Common myeloid progenitor, CD34-positive (primary cell): ENCODE measurements at regions not wholly inside any gene's neighbourhood (a gene's known extent, or its start where the extent isn't known, plus 50 kb on each side); places are given as distances from the start of the nearest gene placed in this dataset.

Experiments
- CTCF ChIA-PET: fragments of 350-600 bp; sonication (Branson Sonifier 250); formaldehyde crosslinking; loops from one replicate; lab custom pipeline; 2021; ENCODE audit warnings: antibody characterized with exemption; lab: Charles Lee
- POLR2A ChIA-PET: fragments of 350-600 bp; sonication (Branson Sonifier 250); formaldehyde crosslinking; loops from one replicate; lab custom pipeline; 2021; ENCODE audit warnings: antibody characterized with exemption; lab: Charles Lee
- DNase-seq, 3 donors: peaks; one replicate each; pipeline versions ENCODE4 v3.0.0 to v3.0.0-alpha.2; 2013
- H3K27ac ChIP-seq, 2 experiments: 1 replicate in 1 of 2; 2 replicates in 1 of 2; pipeline ENCODE4 v1.7.0; 2013; ENCODE audit warnings: inconsistent platforms in 2 of 2, low read length in 2 of 2, mild to moderate bottlenecking in 2 of 2, low read depth in 1 of 2, moderate library complexity in 1 of 2; ENCODE audit not compliant: severe bottlenecking in 2 of 2, insufficient read depth in 1 of 2, poor library complexity in 1 of 2
- H3K27me3 ChIP-seq, 5 experiments: replicated peaks in 2 of 5; 1 replicate in 3 of 5; 2 replicates in 2 of 5; pipeline versions ENCODE4 v1.6.1 to v1.7.0; 2013; ENCODE audit warnings: low read length in 4 of 5, mild to moderate bottlenecking in 2 of 5, moderate library complexity in 2 of 5, inconsistent platforms in 1 of 5; ENCODE audit not compliant: insufficient read depth in 5 of 5, control insufficient read depth in 4 of 5
- H3K36me3 ChIP-seq, 4 experiments: 1 replicate in 2 of 4; 2 replicates in 2 of 4; pipeline versions ENCODE4 v1.6.1 to v1.7.0; 2013; ENCODE audit warnings: low read length in 3 of 4, control low read depth in 1 of 4, mild to moderate bottlenecking in 1 of 4; ENCODE audit not compliant: control insufficient read depth in 4 of 4, insufficient read depth in 4 of 4
- H3K4me1 ChIP-seq, 4 experiments: 1 replicate in 3 of 4; 2 replicates in 1 of 4; pipeline versions ENCODE4 v1.6.1 to v1.7.1; 2013; ENCODE audit warnings: low read length in 3 of 4, mild to moderate bottlenecking in 3 of 4, control low read depth in 1 of 4, inconsistent platforms in 1 of 4, moderate library complexity in 1 of 4; ENCODE audit not compliant: control insufficient read depth in 4 of 4, insufficient read depth in 4 of 4; ENCODE audit errors: control extremely low read depth in 1 of 4
- H3K4me3 ChIP-seq, 7 experiments: 1 replicate in 4 of 7; 2 replicates in 3 of 7; pipeline versions ENCODE4 v1.5.1 to v1.7.0; 2013; ENCODE audit warnings: mild to moderate bottlenecking in 7 of 7, low read length in 6 of 7, moderate library complexity in 6 of 7, inconsistent platforms in 2 of 7, low read depth in 2 of 7, control low read depth in 1 of 7; ENCODE audit not compliant: insufficient read depth in 4 of 7, control insufficient read depth in 1 of 7; ENCODE audit errors: extremely low read depth in 1 of 7
- H3K9me3 ChIP-seq, 5 experiments: 1 replicate in 4 of 5; 2 replicates in 1 of 5; pipeline versions ENCODE4 v1.6.1 to v1.7.1; 2013; ENCODE audit warnings: low read length in 4 of 5, mild to moderate bottlenecking in 2 of 5, inconsistent platforms in 1 of 5, low read depth in 1 of 5, moderate library complexity in 1 of 5; ENCODE audit not compliant: control insufficient read depth in 4 of 5, insufficient read depth in 2 of 5; ENCODE audit errors: control extremely low read depth in 1 of 5
- WGBS: methylation state at CpG from one replicate; pipeline ENCODE4 v1.1.5; 2013; ENCODE audit not compliant: insufficient coverage; 5-methylcytosine and 5-hydroxymethylcytosine counted together

DNA sequence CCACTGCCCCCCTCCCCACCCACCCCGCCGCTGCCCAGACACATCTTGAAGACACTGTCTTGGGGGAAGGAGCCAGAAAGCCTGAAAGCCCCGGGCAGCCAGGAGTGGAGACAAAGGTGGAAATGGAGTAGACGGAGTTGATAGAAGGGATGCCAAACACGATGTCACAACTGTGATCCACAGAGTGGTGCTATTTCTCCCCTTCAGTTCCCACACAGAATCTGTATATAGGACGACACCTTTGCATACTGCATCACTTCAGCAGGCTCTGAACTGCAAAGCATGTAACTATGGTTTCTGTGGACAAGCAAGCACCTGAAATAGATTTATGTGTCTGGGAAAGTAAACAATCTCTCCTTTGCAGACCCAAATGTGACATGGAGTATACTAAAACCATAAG lies 56.4 kb upstream of the F13A1 start:
- H3K36me3 ChIP-seq = no peaks in the 10 kb centered on the region
- no peak overlapping the region for H3K27ac ChIP-seq
- H3K4me1 ChIP-seq = no peaks in the 10 kb centered on the region
- H3K9me3 ChIP-seq = peaks cover 0 to 5% (median 4%) of the 10 kb centered on the region in 5 experiments
- no peaks in the 10 kb centered on the region for H3K27me3 ChIP-seq
- POLR2A ChIA-PET = no interaction called here
- CTCF ChIA-PET = interaction anchor here (1.1 kb wide), 1 partner anchor 21 kb away, joined by 3 read pairs; no protein-coding TSS in a partner anchor
- 85% methylated on average over 2 of the region's 6 CpGs for WGBS
- no peak for DNase-seq
- no peak overlapping the region for H3K4me3 ChIP-seq

DNA sequence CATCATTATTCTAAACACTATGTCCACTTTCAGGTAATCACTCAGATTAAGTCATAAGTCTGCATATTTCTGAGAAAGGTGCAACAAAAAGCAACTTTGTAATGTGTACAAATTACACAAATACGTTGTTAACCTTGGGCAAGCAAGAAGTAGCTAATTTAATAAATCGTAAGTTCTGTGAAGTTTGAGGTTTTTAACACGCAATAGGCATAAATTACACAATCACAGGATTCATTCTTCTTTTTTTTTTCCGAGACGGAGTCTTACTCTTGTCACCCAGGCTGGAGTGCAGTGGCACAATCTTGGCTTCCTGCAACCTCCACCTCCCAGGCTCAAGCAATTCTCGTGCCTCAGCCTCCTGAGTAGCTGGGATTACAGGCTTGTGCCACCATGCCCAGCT lies 57.2 kb upstream of the F13A1 start:
- CTCF ChIA-PET = interaction anchor here (1.1 kb wide), 1 partner anchor 21 kb away, joined by 3 read pairs; no protein-coding TSS in a partner anchor
- 93% methylated on average over 3 of the region's 6 CpGs for WGBS
- H3K27ac ChIP-seq = no peak overlapping the region
- H3K27me3 ChIP-seq = no peaks in the 10 kb centered on the region
- no peaks in the 10 kb centered on the region for H3K36me3 ChIP-seq
- POLR2A ChIA-PET = no interaction called here
- peaks cover 0 to 5% (median 3%) of the 10 kb centered on the region in 5 experiments for H3K9me3 ChIP-seq
- no peak for DNase-seq
- no peaks in the 10 kb centered on the region for H3K4me1 ChIP-seq
- no peak overlapping the region for H3K4me3 ChIP-seq

DNA sequence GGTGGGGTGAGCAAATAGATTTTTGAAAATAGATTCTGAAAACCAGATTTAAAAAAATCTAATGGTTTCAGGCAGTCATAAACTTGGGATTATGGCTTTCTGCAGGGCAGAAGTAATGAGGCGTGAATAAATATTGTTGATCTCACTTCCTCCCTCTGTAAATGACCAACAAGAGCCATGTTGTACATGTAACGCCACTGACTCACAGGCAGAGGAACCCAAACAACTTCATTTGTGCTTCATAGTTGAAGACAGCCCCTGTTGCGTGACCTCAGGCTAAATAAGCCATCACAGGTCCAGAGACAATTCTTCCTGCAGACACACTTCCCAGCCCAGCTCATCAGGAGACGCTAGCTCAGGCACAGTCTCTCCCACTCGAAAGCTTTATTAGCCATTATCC lies 59.1 kb upstream of the F13A1 start:
- Histone ChIP-seq H3K4me1 (peaks cover 0 to 11% (median under 1%) of the 10 kb centered on the region in 4 experiments), H3K4me3 (no peak overlapping the region), H3K9me3 (peaks cover 0 to 3% (median 0%) of the 10 kb centered on the region in 5 experiments), H3K36me3 (no peaks in the 10 kb centered on the region), H3K27me3 (no peaks in the 10 kb centered on the region), H3K27ac (no peak overlapping the region)
- ChIA-PET POLR2A (no interaction called here), CTCF (no interaction called here)
- DNase-seq = no peak
- 98% methylated on average over 4 of the region's 5 CpGs for WGBS

DNA sequence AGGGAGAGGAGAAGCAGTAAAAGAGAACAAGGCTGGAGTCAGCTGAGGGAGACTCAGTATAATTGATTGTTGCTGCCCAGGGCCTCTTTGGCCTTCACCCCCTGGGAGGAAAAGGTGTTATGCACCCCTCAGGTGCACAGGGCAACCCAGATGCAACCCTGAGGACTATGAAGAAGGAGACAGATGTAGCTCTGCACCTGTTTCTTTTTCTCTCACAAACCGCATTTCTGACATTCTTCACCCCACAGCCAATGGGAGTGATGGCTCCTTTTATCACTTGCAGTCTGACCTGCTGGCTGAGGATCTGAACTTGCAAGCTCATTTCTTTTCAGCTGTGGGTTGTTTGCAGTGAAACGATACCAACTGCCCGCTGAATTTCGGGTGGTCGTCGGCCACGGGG lies 64.1 kb upstream of the F13A1 start:
- no peaks in the 10 kb centered on the region for H3K27me3 ChIP-seq
- WGBS = 93% methylated on average over 7 of the region's 7 CpGs
- no peak overlapping the region for H3K27ac ChIP-seq
- ChIA-PET POLR2A (no interaction called here), CTCF (no interaction called here)
- no peak overlapping the region for H3K4me3 ChIP-seq
- H3K4me1 ChIP-seq = peaks cover 7 to 41% (median 18%) of the 10 kb centered on the region in 4 experiments
- DNase-seq = no peak
- no peaks in the 10 kb centered on the region for H3K36me3 ChIP-seq
- H3K9me3 ChIP-seq = peaks cover 0 to 3% (median 0%) of the 10 kb centered on the region in 5 experiments

DNA sequence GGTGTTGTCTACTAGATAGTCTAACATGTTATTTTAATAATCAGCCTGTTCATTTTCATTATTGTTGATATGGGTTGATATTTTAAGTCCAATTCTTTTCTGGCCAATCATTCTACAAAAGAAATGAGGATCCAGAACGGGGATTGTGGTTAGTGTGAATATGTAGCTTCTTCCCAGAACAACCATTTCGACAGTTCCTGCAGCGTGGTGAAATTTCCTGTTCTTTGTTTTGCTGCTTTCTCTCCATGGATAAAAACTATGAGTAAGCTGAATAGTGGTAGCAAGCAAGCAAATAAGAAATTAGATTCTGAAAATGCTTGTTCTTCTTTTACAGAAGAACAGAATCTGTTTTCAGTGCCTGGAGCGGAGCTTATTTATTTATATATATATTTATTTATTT lies 65.5 kb upstream of the F13A1 start:
- Histone ChIP-seq H3K9me3 (peaks cover 0 to 3% (median 0%) of the 10 kb centered on the region in 5 experiments), H3K4me3 (peak overlapping the region in 1 of 7 experiments; percentile 11), H3K4me1 (peaks cover 7 to 47% (median 18%) of the 10 kb centered on the region in 4 experiments), H3K27ac (no peak overlapping the region), H3K36me3 (no peaks in the 10 kb centered on the region), H3K27me3 (no peaks in the 10 kb centered on the region)
- WGBS = 0% methylated on average over 1 of the region's 4 CpGs
- peak; percentile 43 to 69 (median 66) for DNase-seq
- ChIA-PET POLR2A (no interaction called here), CTCF (no interaction called here)

DNA sequence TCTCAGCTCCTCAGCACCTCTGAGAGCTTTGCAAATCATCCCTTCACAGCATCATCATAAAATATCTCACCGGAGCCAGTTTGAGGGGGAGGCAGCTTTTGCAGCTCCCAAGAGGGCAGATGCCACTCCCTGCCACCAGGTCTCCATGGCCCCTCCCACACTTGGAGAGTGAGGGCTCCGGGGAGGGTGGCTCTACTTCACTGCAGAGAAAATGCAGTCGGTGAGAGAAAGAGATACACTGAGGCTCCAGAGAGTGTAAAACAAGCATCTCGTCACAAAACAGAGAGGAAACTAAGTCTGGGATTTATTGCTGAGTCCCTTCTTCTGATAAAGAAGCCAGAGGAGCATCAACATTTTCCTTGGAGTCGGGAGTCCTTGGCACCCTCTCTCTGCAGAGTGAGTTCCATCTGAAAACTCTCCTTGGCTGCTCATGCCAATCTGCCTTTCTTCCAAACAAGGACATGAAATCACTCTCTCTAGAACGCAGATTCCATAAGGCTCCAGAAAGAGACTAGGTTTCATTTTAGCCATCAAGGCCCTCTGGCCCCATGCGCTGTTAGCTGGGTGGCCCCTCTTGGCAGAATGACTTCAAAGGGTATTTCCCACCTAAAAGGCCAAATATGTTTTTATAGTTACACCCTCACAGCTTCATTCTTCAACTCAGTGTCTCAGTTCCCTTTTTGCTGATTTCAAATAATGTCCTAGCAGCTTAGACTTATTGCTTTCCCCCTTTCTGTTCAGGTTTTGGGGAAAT lies 70.6 kb upstream of the F13A1 start:
- Histone ChIP-seq H3K27ac (no peak overlapping the region), H3K36me3 (no peaks in the 10 kb centered on the region), H3K9me3 (no peaks in the 10 kb centered on the region), H3K27me3 (no peaks in the 10 kb centered on the region), H3K4me1 (peaks cover 7 to 27% (median 9%) of the 10 kb centered on the region in 4 experiments), H3K4me3 (no peak overlapping the region)
- DNase-seq = peak in 2 of 3 donors; percentile 41 to 53
- ChIA-PET POLR2A (no interaction called here), CTCF (no interaction called here)
- 77% methylated on average over 7 of the region's 7 CpGs for WGBS

DNA sequence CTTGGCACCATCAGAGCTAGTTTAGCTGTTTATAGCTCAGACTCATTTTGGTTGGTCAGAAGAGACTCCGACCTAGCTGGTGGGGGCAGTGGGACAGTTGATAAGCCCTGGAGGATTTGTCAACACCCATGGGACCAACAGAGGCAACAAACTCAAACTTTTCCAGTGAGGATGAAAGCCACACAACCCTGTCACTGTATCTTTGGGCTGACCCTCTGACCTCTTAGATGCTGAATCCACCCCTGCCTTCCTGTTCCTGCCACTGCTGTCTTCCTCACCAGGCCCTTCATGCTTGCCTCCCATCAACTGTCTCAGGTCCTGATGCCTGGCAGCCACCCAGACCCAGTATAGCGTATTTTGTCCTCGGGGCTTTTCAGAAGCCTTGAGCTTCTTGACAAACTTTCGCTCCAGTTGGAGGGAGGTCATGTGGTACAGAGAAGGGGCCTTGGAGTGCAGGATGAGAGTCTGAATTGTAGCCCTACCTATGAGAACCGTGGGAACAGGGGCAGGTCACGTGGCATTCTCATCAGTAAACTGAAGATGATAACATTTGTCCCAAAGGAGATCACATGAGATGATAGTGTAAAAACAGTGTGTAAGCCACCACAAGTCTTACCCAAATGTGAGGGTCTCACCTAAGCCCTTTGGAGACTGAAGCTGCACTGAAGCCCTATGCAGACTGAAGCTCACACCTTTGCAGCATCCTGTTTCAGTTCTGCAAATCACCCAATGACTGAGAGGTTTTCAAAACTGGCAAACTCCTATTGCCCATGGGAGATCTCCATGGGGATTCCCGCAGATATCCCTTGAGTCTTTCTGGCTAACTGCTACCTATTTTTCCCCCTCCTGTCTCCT lies 72.0 kb upstream of the F13A1 start:
- DNase-seq = no peak
- Histone ChIP-seq H3K9me3 (no peaks in the 10 kb centered on the region), H3K4me1 (peaks cover 0 to 15% (median 1%) of the 10 kb centered on the region in 4 experiments), H3K36me3 (no peaks in the 10 kb centered on the region), H3K27me3 (no peaks in the 10 kb centered on the region), H3K27ac (no peak overlapping the region), H3K4me3 (no peak overlapping the region)
- CTCF ChIA-PET = no interaction called here
- 95% methylated on average over 6 of the region's 7 CpGs for WGBS
- POLR2A ChIA-PET = no interaction called here
